Stimulated activated naive CD4-positive, alpha-beta T cell (primary cell): ENCODE measurements at regions not wholly inside any gene's neighbourhood (a gene's known extent, or its start where the extent isn't known, plus 50 kb on each side); places are given as distances from the start of the nearest gene placed in this dataset.
"Not testable (repeated sequence)": the region's sequence is repeated elsewhere in the genome, so short reads cannot be mapped to it uniquely, and the experiment has no call there.

Experiments used
- DNase-seq, 6 experiments: peaks; one replicate each; lab custom pipeline; 2025; lab: John Stamatoyannopoulos, UW

GRCh38 chr6:56745971-56746370, 103.3 kb upstream of the DST start:
- no peak for DNase-seq

- DNase-seq: no peak
These were observed 102.4 kb upstream of the DST start for GRCh38 chr6:56745081-56745480.

GRCh38 chr6:56744528-56744927, 101.8 kb upstream of the DST start:
- DNase-seq: no peak

GRCh38 chr6:56742122-56742791, 99.6 kb upstream of the DST start:
- DNase-seq: no peak

- no peak for DNase-seq
These were observed 98.8 kb upstream of the DST start for GRCh38 chr6:56741472-56741871.

GRCh38 chr6:56739836-56740815, 97.4 kb upstream of the DST start:
- DNase-seq: no peak

GRCh38 chr6:56736804-56737203, 94.1 kb upstream of the DST start:
- DNase-seq: no peak

- DNase-seq: no peak
These were observed 91.6 kb upstream of the DST start for GRCh38 chr6:56734335-56734734.

GRCh38 chr6:56733211-56733697, 90.6 kb upstream of the DST start:
- no peak for DNase-seq

- DNase-seq: no peak
These were observed 89.8 kb upstream of the DST start for GRCh38 chr6:56732517-56732916.

GRCh38 chr6:56730663-56731529, 88.2 kb upstream of the DST start:
- no peak for DNase-seq

GRCh38 chr6:56729719-56730118, 87.0 kb upstream of the DST start:
- DNase-seq: no peak

GRCh38 chr6:56729166-56729565, 86.5 kb upstream of the DST start:
- DNase-seq: not testable (repeated sequence)

- no peak for DNase-seq
These were observed 84.6 kb upstream of the DST start for GRCh38 chr6:56727097-56727850.

- no peak for DNase-seq
These were observed 82.6 kb upstream of the DST start for GRCh38 chr6:56725254-56725653.

- no peak for DNase-seq
These were observed 81.8 kb upstream of the DST start for GRCh38 chr6:56724455-56724854.

- no peak for DNase-seq
These were observed 78.2 kb upstream of the DST start for GRCh38 chr6:56720882-56721281.

- DNase-seq: not testable (repeated sequence)
These were observed 77.5 kb upstream of the DST start for GRCh38 chr6:56720202-56720601.

GRCh38 chr6:56719315-56720058, 76.8 kb upstream of the DST start:
- DNase-seq: not testable (repeated sequence)

- DNase-seq: no peak
These were observed 75.5 kb upstream of the DST start for GRCh38 chr6:56718236-56718635.

GRCh38 chr6:56716229-56716628, 73.5 kb upstream of the DST start:
- no peak for DNase-seq
